ENCODE measurements at regions not wholly inside any gene's neighbourhood (a gene's known extent, or its start where the extent isn't known, plus 50 kb on each side); places are given as distances from the start of the nearest gene placed in this dataset.

DNA sequence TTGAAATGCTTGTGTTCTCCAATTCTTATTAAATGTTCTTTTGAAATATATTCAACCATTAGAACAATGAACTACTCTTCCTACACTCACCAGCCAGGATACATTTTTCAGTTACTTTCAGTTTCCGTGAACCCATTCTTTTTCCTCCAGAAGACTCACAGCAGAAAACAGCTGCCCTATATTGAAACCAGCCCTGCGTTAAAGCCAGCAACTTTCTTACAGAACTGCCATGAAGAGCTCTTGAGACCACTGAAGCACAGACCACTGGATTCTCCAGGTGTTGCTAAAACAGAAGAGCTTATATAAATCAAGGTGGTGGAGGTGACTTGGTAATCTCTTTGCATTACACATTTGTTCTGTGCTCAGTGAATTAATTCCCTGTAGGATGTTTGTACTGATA is 365.9 kb upstream of the C9orf72 start:
- H3K4me3 ChIP-seq (ENCODE audit: low read depth, low read length) = no peak overlapping the region
- H3K79me1 ChIP-seq (ENCODE audit: low read length) = no peaks in the 10 kb centered on the region
- no peak overlapping the region for H3K9ac ChIP-seq (ENCODE audit: low read length)
- H2BK12ac ChIP-seq (ENCODE audit: low read length) = no peak overlapping the region
- no peaks in the 10 kb centered on the region for H3K79me2 ChIP-seq (ENCODE audit: control insufficient read depth, insufficient read depth, low read length, poor library complexity)
- H3K4me2 ChIP-seq (ENCODE audit: low read length) = no peak overlapping the region
- H3K36me3 ChIP-seq (ENCODE audit: control insufficient read depth in 1 of 2, insufficient read depth in 2 of 2, low read length in 2 of 2) = no peaks in the 10 kb centered on the region
- H3K4me1 ChIP-seq (ENCODE audit: control insufficient read depth in 1 of 2, insufficient read depth in 2 of 2, low read length in 2 of 2) = no peaks in the 10 kb centered on the region
- no peak overlapping the region for H2AK5ac ChIP-seq (ENCODE audit: low read length)
- no peak overlapping the region for H3K23ac ChIP-seq (ENCODE audit: low read length)
- no CpG with 5 or more reads among the region's 2 CpGs for WGBS (ENCODE audit: extremely low coverage, insufficient coverage, insufficient read length)
- no peak overlapping the region for H2BK5ac ChIP-seq (ENCODE audit: low read depth, low read length, poor library complexity)
- no peak overlapping the region for H2BK120ac ChIP-seq (ENCODE audit: insufficient read depth, low read length, poor library complexity)
- DNase-seq = no peak
- no peak overlapping the region for H4K91ac ChIP-seq (ENCODE audit: low read depth, low read length)
- H3K18ac ChIP-seq (ENCODE audit: low read length) = no peak overlapping the region
- H3K14ac ChIP-seq (ENCODE audit: low read length) = no peak overlapping the region
- no peaks in the 10 kb centered on the region for H3K27me3 ChIP-seq (ENCODE audit: insufficient read depth, low read length)
- H4K8ac ChIP-seq (ENCODE audit: low read depth, low read length) = no peak overlapping the region
- no peak overlapping the region for H3K4ac ChIP-seq (ENCODE audit: low read depth, low read length)
- no peak overlapping the region for H3K27ac ChIP-seq (ENCODE audit: low read depth, low read length)
- H4K12ac ChIP-seq (ENCODE audit: low read depth, low read length) = no peak overlapping the region
- no peaks in the 10 kb centered on the region for H3K9me3 ChIP-seq (ENCODE audit: insufficient read depth, low read depth, low read length)
- H2AFZ ChIP-seq (ENCODE audit: insufficient read depth, low read length, poor library complexity) = no peak overlapping the region

- WGBS (ENCODE audit: extremely low coverage, insufficient coverage, insufficient read length) = no CpG with 5 or more reads among the region's 3 CpGs
Observed at GRCh38 chr9:27940535-27940934, 367.3 kb upstream of the C9orf72 start.

DNA sequence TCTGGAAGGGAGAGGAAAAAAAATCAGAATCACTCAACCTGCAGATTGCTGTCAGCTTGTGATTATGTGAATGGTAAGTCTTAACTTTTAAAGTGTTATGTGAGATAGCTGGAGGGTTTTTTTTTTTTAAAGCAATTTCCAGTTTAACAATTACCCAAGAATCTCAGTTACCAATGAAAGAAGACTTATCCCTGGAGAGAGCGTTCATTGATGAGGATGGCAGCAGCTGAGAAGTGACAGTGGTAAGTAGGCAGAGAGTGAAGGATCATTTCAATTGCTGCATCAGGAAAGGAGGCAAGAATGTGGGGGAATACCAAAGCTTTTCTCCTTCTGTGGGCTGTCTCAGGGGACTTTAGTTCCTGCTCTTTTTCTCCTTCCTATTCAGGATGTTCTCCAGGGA is 370.2 kb upstream of the C9orf72 start:
- H3K9me3 ChIP-seq (ENCODE audit: insufficient read depth, low read depth, low read length) = no peaks in the 10 kb centered on the region
- H2BK5ac ChIP-seq (ENCODE audit: low read depth, low read length, poor library complexity) = no peak overlapping the region
- H2BK12ac ChIP-seq (ENCODE audit: low read length) = no peak overlapping the region
- no peak overlapping the region for H3K4me2 ChIP-seq (ENCODE audit: low read length)
- no CpG with 5 or more reads among the region's 1 CpG for WGBS (ENCODE audit: extremely low coverage, insufficient coverage, insufficient read length)
- H3K79me1 ChIP-seq (ENCODE audit: low read length) = no peaks in the 10 kb centered on the region
- no peaks in the 10 kb centered on the region for H3K79me2 ChIP-seq (ENCODE audit: control insufficient read depth, insufficient read depth, low read length, poor library complexity)
- H3K18ac ChIP-seq (ENCODE audit: low read length) = no peak overlapping the region
- no peak overlapping the region for H4K8ac ChIP-seq (ENCODE audit: low read depth, low read length)
- H3K4ac ChIP-seq (ENCODE audit: low read depth, low read length) = no peak overlapping the region
- H3K23ac ChIP-seq (ENCODE audit: low read length) = no peak overlapping the region
- H3K14ac ChIP-seq (ENCODE audit: low read length) = no peak overlapping the region
- DNase-seq = no peak
- no peak overlapping the region for H3K9ac ChIP-seq (ENCODE audit: low read length)
- no peaks in the 10 kb centered on the region for H3K4me1 ChIP-seq (ENCODE audit: control insufficient read depth in 1 of 2, insufficient read depth in 2 of 2, low read length in 2 of 2)
- H2AK5ac ChIP-seq (ENCODE audit: low read length) = no peak overlapping the region
- no peak overlapping the region for H3K4me3 ChIP-seq (ENCODE audit: low read depth, low read length)
- no peak overlapping the region for H2BK120ac ChIP-seq (ENCODE audit: insufficient read depth, low read length, poor library complexity)
- no peak overlapping the region for H2AFZ ChIP-seq (ENCODE audit: insufficient read depth, low read length, poor library complexity)
- H3K27ac ChIP-seq (ENCODE audit: low read depth, low read length) = no peak overlapping the region
- H3K27me3 ChIP-seq (ENCODE audit: insufficient read depth, low read length) = no peaks in the 10 kb centered on the region
- H3K36me3 ChIP-seq (ENCODE audit: control insufficient read depth in 1 of 2, insufficient read depth in 2 of 2, low read length in 2 of 2) = no peaks in the 10 kb centered on the region
- no peak overlapping the region for H4K91ac ChIP-seq (ENCODE audit: low read depth, low read length)
- no peak overlapping the region for H4K12ac ChIP-seq (ENCODE audit: low read depth, low read length)

More at GRCh38 chr9:27940535-27940934, 367.3 kb upstream of the C9orf72 start:
- no peak overlapping the region for H3K4me2 ChIP-seq (ENCODE audit: low read length)
- no peak overlapping the region for H2AK5ac ChIP-seq (ENCODE audit: low read length)
- H3K4me1 ChIP-seq (ENCODE audit: control insufficient read depth in 1 of 2, insufficient read depth in 2 of 2, low read length in 2 of 2) = no peaks in the 10 kb centered on the region
- H2BK5ac ChIP-seq (ENCODE audit: low read depth, low read length, poor library complexity) = no peak overlapping the region
- H4K12ac ChIP-seq (ENCODE audit: low read depth, low read length) = no peak overlapping the region
- no peaks in the 10 kb centered on the region for H3K79me1 ChIP-seq (ENCODE audit: low read length)
- H3K23ac ChIP-seq (ENCODE audit: low read length) = no peak overlapping the region
- no peak overlapping the region for H4K91ac ChIP-seq (ENCODE audit: low read depth, low read length)
- no peak overlapping the region for H3K18ac ChIP-seq (ENCODE audit: low read length)
- no peak overlapping the region for H2BK12ac ChIP-seq (ENCODE audit: low read length)
- H3K4ac ChIP-seq (ENCODE audit: low read depth, low read length) = no peak overlapping the region
- no peaks in the 10 kb centered on the region for H3K9me3 ChIP-seq (ENCODE audit: insufficient read depth, low read depth, low read length)
- no peak overlapping the region for H3K4me3 ChIP-seq (ENCODE audit: low read depth, low read length)
- no peaks in the 10 kb centered on the region for H3K36me3 ChIP-seq (ENCODE audit: control insufficient read depth in 1 of 2, insufficient read depth in 2 of 2, low read length in 2 of 2)
- H3K14ac ChIP-seq (ENCODE audit: low read length) = no peak overlapping the region
- no peak overlapping the region for H4K8ac ChIP-seq (ENCODE audit: low read depth, low read length)
- no peak overlapping the region for H2BK120ac ChIP-seq (ENCODE audit: insufficient read depth, low read length, poor library complexity)
- no peaks in the 10 kb centered on the region for H3K79me2 ChIP-seq (ENCODE audit: control insufficient read depth, insufficient read depth, low read length, poor library complexity)
- H3K27me3 ChIP-seq (ENCODE audit: insufficient read depth, low read length) = no peaks in the 10 kb centered on the region
- no peak overlapping the region for H2AFZ ChIP-seq (ENCODE audit: insufficient read depth, low read length, poor library complexity)
- DNase-seq = no peak
- no peak overlapping the region for H3K9ac ChIP-seq (ENCODE audit: low read length)
- no peak overlapping the region for H3K27ac ChIP-seq (ENCODE audit: low read depth, low read length)

GRCh38 chr9:27945386-27945785 is 372.1 kb upstream of the C9orf72 start:
- Histone ChIP-seq H4K12ac (ENCODE audit: low read depth, low read length) (no peak overlapping the region), H3K36me3 (ENCODE audit: control insufficient read depth in 1 of 2, insufficient read depth in 2 of 2, low read length in 2 of 2) (no peaks in the 10 kb centered on the region), H3K79me1 (ENCODE audit: low read length) (no peaks in the 10 kb centered on the region), H3K27me3 (ENCODE audit: insufficient read depth, low read length) (no peaks in the 10 kb centered on the region), H2BK5ac (ENCODE audit: low read depth, low read length, poor library complexity) (no peak overlapping the region), H3K27ac (ENCODE audit: low read depth, low read length) (no peak overlapping the region), H3K9ac (ENCODE audit: low read length) (no peak overlapping the region), H3K79me2 (ENCODE audit: control insufficient read depth, insufficient read depth, low read length, poor library complexity) (no peaks in the 10 kb centered on the region), H3K4me1 (ENCODE audit: control insufficient read depth in 1 of 2, insufficient read depth in 2 of 2, low read length in 2 of 2) (no peaks in the 10 kb centered on the region), H4K91ac (ENCODE audit: low read depth, low read length) (no peak overlapping the region), H2AK5ac (ENCODE audit: low read length) (no peak overlapping the region), H4K8ac (ENCODE audit: low read depth, low read length) (no peak overlapping the region), H3K4me2 (ENCODE audit: low read length) (no peak overlapping the region), H2BK120ac (ENCODE audit: insufficient read depth, low read length, poor library complexity) (no peak overlapping the region), H3K9me3 (ENCODE audit: insufficient read depth, low read depth, low read length) (peaks cover 1% of the 10 kb centered on the region), H2BK12ac (ENCODE audit: low read length) (no peak overlapping the region), H3K4me3 (ENCODE audit: low read depth, low read length) (no peak overlapping the region), H2AFZ (ENCODE audit: insufficient read depth, low read length, poor library complexity) (no peak overlapping the region), H3K23ac (ENCODE audit: low read length) (no peak overlapping the region), H3K14ac (ENCODE audit: low read length) (no peak overlapping the region), H3K18ac (ENCODE audit: low read length) (no peak overlapping the region), H3K4ac (ENCODE audit: low read depth, low read length) (no peak overlapping the region)
- peak; percentile 59 to 94 for DNase-seq
- WGBS (ENCODE audit: extremely low coverage, insufficient coverage, insufficient read length) = no CpG with 5 or more reads among the region's 1 CpG
